ENCODE measurements at regions not wholly inside any gene's neighbourhood (a gene's known extent, or its start where the extent isn't known, plus 50 kb on each side); places are given as distances from the start of the nearest gene placed in this dataset.

DNA sequence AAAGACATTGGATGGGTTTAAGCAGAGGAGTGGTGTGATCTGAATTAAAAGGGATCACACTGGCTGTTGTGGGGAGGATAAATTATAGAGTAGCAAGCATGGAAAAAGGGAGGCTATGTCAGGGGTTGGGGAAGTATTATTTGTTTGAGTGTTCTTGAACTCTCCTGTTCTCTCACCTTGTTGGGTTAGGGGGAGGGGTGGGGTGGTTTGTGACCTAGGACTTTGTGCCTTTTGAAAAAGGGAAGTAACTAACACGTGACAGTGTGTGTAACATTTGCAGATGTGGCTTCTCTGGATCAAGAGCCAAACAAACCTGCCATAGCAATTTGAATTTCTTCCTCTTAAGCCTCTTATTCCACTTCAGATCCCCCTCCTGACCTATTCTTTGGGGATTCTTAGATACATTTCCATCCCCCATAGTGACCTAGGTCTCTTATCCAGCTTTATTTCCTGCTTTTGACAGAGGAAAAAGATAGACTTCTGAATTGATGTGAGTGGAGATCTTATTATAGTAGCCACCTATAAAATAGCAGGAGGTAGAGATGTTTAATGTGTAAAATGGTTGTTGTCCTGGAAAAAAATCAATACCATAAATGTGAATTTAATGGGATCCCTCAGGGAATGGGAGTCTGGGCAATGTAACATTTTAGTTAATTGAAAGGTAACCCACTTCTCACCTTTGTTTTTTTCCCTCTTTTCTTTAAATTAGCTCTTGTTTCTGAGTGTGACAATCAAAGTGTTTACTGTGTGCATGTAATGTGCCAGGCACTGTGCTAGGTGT is 120.4 kb downstream of the CT47B1 start:
- TF ChIP-seq, protein P1, sequence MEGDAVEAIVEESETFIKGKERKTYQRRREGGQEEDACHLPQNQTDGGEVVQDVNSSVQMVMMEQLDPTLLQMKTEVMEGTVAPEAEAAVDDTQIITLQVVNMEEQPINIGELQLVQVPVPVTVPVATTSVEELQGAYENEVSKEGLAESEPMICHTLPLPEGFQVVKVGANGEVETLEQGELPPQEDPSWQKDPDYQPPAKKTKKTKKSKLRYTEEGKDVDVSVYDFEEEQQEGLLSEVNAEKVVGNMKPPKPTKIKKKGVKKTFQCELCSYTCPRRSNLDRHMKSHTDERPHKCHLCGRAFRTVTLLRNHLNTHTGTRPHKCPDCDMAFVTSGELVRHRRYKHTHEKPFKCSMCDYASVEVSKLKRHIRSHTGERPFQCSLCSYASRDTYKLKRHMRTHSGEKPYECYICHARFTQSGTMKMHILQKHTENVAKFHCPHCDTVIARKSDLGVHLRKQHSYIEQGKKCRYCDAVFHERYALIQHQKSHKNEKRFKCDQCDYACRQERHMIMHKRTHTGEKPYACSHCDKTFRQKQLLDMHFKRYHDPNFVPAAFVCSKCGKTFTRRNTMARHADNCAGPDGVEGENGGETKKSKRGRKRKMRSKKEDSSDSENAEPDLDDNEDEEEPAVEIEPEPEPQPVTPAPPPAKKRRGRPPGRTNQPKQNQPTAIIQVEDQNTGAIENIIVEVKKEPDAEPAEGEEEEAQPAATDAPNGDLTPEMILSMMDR (IDR thresholded peaks at IDR 0.05; ENCODE audit: borderline replicate concordance, extremely low read depth, low read length, poor library complexity, severe bottlenecking), result no peak
- TF ChIP-seq EZH2 (IDR thresholded peaks at IDR 0.05; ENCODE audit: borderline replicate concordance, low read depth, low read length, severe bottlenecking), result no peak

Data from DND-41 (cell line).